ENCODE measurements at regions not wholly inside any gene's neighbourhood (a gene's known extent, or its start where the extent isn't known, plus 50 kb on each side); places are given as distances from the start of the nearest gene placed in this dataset.
"Not testable (repeated sequence)": the region's sequence is repeated elsewhere in the genome, so short reads cannot be mapped to it uniquely, and the experiment has no call there.

DNA sequence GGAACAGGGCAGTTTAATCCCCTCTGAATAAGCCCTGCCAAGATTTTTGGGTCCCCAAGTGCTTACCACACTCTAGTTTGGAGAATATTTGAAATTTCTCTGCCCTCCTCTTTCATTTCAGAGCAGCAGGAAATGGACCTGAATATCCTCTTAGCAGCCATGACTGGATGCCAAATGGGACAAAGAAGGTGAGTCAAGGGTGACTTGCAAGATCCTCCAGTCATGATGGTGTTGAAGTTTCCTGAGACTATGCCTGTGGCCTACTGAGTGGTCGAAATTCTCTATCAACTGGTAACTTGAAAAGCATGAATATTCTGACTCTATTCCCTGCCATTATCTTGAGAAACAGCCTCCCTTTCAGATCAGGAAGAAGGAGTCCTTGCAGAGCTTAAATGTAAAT is 1674.7 kb upstream of the SEL1L start:
- no peak for DNase-seq (ENCODE audit: low read depth in 4 of 4, low spot score in 3 of 4)

- DNase-seq (ENCODE audit: low read depth in 4 of 4, low spot score in 3 of 4): no peak
Measured at GRCh38 chr14:83217492-83217891, 1683.8 kb upstream of the SEL1L start.

DNA sequence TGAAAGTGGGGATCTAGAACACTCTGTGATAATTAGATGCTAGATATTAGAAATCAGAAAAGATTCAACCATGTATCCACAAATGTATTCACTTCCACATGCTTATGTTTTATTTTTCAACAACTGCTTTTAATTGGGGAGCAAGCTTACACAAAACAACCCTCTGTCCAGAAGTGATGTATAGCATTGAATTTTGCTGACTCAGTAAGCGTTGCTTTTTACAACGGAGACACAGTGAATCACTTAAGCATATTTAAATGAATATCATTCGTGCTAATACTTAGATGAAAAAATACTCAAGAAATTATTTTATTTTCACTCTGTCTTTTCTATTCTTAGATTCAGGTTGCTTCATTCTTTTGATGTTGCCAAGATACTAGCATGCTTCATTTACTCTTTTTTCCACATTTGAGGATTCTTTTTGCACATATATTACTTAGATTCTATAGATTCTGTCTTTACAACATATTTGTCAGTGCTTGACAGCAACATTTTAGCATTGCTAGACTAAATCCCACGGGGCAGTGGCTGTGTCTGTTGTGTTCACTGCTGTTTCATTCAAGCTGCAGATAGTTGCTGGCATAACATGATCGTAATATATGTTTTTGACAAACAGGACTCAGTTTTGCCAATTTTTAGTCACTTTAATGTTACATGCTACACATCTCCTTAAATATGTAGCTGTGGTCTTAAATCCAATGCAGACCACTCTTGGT is 1714.4 kb upstream of the SEL1L start:
- DNase-seq (ENCODE audit: low read depth in 4 of 4, low spot score in 3 of 4): no peak

DNA sequence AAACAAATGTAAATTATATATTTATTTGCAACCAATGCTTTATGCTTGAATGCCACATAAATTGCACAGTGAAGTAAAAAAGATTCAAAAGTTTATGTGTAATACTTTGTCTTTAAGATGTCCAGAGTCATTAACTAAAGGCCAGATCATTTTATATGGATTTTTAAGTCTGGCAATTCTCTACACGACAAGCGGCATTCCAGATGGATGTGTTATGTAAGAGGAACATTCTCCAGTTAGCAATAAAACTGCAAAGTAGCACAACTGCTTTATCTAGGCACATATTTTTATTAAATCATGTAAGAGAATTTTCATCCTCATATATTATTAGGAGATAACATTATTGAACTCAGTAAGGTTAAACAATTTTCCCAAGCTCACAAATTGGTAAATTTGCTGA is 1717.7 kb upstream of the SEL1L start:
- DNase-seq (ENCODE audit: low read depth in 4 of 4, low spot score in 3 of 4): no peak

- no peak for DNase-seq (ENCODE audit: low read depth in 4 of 4, low spot score in 3 of 4)
Measured at GRCh38 chr14:83253870-83254269, 1720.2 kb upstream of the SEL1L start.

DNA sequence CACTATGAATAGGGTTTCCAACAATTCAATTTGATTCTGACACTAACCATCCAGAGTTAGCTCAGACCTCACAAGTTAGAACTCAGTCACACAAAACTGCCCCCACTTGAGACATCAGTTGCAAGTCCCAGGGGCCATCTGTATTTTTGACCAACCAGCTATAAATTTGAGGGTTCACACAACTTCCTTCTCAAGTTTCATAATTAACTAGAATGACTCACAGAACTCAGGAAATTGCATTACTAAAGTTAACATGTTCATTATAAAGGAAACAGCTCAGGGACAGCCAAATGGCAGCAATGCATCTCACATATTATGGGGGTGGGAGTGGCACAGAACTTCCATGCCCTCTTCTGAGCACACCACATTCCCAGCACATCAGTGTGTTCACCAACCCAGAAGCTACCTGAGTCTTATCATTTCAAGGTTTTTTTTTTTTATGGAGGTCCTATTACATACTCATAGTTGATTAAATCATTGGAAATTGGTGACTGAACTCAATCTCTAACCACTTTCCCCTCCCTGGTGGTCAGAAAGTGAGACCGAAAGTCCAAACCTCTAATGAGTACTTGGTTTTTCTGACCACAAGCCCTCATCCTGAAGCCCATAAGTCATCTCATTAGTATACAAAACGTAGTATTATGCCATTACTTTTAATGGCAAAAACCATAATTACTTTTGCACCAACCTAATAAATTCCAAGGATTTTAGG is 1721.5 kb upstream of the SEL1L start:
- DNase-seq (ENCODE audit: low read depth in 4 of 4, low spot score in 3 of 4): no peak

- no peak for DNase-seq (ENCODE audit: low read depth in 4 of 4, low spot score in 3 of 4)
Measured at GRCh38 chr14:83255727-83256090, 1722.1 kb upstream of the SEL1L start.

GRCh38 chr14:83257466-83258439 is 1724.1 kb upstream of the SEL1L start:
- DNase-seq (ENCODE audit: low read depth in 4 of 4, low spot score in 3 of 4): no peak

DNA sequence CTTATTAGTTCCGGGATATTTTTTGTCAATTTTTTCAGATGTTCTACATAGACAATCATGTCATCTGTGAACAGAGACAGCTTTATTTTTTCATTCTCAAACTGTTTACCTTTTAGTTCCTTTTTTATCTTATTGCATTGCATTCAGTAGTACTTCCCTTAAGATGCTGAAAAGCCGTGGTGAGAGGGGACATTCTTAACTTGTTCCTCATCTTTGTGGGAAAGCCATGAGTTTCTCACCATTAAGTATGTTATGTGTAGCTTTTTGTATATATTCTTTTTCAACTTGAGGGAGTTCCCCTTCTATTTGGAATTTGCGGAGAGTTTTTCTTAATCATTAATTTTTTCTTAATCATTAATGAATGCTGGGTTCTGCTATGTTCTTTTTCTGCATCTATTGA is 1727.1 kb upstream of the SEL1L start:
- DNase-seq (ENCODE audit: low read depth in 4 of 4, low spot score in 3 of 4): no peak

DNA sequence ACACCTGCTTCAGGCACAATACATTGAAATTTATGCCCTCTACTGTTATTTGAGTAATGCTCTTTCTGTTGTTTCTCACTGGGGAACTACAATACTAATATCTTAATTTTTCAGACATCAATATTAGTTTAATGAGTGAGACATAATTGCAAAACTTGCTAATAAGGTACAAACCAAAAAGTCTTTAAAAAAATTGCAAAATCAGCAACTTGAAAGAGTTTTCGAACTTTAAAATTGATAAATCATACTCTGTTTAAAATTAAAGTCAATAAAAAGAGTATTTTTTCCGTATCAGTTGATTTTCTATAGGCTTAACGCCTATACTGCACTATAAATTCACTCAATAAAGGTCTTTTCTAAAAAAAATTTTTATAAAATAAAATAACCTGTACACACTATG is 1735.9 kb upstream of the SEL1L start:
- DNase-seq (ENCODE audit: low read depth in 4 of 4, low spot score in 3 of 4): no peak

- DNase-seq (ENCODE audit: low read depth in 4 of 4, low spot score in 3 of 4): no peak
Measured at GRCh38 chr14:83271663-83272062, 1738.0 kb upstream of the SEL1L start.

DNA sequence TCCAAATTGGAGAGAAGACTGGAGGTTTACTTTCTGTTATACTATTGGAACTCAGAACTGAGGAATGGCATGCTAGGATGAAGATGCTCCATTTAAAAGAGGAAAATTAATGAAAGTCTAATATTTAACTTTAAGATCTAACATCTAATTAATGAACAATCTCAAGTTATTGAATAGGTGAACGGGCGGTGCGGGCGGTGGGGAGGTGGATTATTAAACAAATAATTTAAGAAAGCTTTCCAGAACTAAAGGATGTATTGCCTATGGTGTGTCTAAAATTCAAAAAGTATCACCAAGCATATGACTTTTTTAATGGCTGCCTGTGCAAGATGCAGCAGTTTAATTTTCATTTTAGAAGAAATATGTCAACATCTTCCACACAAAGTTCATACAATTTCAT is 1747.1 kb upstream of the SEL1L start:
- DNase-seq (ENCODE audit: low read depth in 4 of 4, low spot score in 3 of 4): no peak

DNA sequence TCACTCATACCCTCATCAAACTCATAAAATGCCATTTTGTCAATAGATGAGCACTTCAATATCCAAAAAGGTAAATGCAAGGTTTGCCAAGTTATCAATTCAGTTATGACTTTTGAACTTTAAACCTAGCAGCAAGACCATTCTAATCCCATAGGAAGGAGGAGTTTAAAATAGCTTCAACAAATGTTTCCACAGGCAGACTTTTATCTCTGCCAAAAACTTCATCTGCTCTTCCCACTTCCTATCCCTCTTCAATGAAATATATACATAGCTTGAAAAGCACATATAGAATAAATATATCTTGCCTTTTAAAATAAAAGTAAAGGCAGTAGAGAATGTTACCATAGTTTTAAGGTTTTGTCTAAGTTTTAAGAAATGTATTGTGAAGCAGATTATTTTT is 1749.1 kb upstream of the SEL1L start:
- DNase-seq (ENCODE audit: low read depth in 4 of 4, low spot score in 3 of 4): no peak

DNA sequence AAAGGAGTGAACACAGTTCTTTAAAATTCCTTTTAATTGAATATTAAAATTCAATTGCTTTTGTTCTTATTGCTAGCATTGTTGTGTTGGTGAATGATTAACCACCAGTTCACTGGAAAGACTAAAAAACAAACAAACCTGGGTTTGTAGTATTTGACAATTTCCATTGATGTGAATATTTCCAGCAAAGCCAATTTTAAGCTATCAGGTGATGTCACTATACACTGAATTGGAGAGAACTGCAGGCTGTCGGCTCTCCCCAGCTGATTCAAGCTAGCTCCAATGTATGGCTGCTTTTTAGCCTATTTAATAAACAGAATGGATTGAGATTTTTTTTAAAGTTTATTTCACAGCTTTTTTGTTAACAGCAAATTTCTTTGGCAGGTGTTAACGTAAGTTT is 1753.6 kb upstream of the SEL1L start:
- no peak for DNase-seq (ENCODE audit: low read depth in 4 of 4, low spot score in 3 of 4)

DNA sequence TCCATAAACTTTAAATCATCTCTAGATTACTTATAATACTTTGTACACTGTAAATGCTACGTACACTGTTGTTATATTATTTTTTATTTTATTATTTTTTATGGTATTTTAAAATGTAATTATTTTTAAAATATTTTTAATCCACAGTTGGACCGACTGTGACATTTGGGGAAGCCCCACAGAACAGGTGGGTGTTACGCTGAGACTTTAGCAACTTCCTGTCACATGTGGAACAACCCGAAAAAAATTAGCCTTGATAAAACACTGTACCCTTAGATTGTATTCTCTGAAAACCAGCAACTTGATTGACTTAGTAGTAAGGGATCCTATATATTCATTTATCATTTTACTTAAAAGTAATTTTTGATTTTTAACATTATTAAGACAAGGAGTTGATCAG is 1755.7 kb upstream of the SEL1L start:
- no peak for DNase-seq (ENCODE audit: low read depth in 4 of 4, low spot score in 3 of 4)

DNA sequence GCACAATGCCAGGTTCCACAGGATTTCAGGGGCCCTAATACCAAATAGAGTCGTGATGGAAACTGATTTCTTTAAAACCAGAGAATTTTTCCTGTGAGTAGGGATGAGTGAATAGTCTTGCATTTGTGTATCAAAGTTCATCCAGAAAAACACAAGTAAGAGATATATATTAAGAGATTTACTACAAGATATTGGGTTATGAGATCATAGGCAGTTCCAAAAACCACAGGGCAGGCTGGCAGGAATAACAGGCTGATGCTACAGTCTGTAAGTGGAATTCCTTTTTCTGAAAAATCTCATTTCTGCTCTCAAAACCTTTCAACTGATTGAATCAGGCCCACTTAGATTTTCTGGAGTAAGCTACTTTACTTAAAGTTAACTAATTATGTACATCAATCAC is 1756.2 kb upstream of the SEL1L start:
- no peak for DNase-seq (ENCODE audit: low read depth in 4 of 4, low spot score in 3 of 4)

GRCh38 chr14:83290447-83290846 is 1756.8 kb upstream of the SEL1L start:
- DNase-seq (ENCODE audit: low read depth in 4 of 4, low spot score in 3 of 4): no peak

GRCh38 chr14:83291714-83292113 is 1758.1 kb upstream of the SEL1L start:
- no peak for DNase-seq (ENCODE audit: low read depth in 4 of 4, low spot score in 3 of 4)

GRCh38 chr14:83294941-83295340 is 1761.3 kb upstream of the SEL1L start:
- DNase-seq (ENCODE audit: low read depth in 4 of 4, low spot score in 3 of 4): no peak

GRCh38 chr14:83297361-83297760 is 1763.7 kb upstream of the SEL1L start:
- DNase-seq (ENCODE audit: low read depth in 4 of 4, low spot score in 3 of 4): no peak

DNA sequence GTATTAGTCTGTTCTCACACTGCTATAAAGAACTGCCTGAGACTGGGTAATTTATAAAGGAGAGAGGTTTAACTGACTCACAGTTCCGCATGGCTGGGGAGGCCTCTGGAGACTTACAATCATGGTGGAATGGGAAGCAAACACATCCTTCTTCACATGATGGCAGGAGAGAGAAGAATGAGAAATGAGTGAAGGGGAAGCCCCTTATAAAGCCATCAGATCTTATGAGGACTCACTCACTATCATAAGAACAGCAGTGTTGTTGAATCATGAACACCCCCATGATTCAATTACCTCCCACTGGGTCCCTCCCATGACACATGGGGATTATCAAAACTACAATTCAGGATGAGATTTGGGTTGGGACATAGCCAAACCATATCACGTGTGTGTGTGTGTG is 1764.4 kb upstream of the SEL1L start:
- DNase-seq (ENCODE audit: low read depth in 4 of 4, low spot score in 3 of 4): not testable (repeated sequence)
